Pancreas (tissue), 10 donors: ENCODE measurements at regions not wholly inside any gene's neighbourhood (a gene's known extent, or its start where the extent isn't known, plus 50 kb on each side); places are given as distances from the start of the nearest gene placed in this dataset.

ENCODE experiments used
- ATAC-seq, 4 donors: fragments of 200-7000 bp; cut with Tn5 transposase; one replicate each; pipeline versions ENCODE4 v1.8.0 to v1.9.1; 2020; ENCODE audit warnings: mild to moderate bottlenecking in 4 of 4, moderate library complexity in 4 of 4
- DNase-seq, 6 donors: peaks; one replicate each; pipeline ENCODE4 v3.0.0-alpha.2; 2020
- FAIRE-seq: peaks from 2 replicates; lab custom pipeline; 2012; peaks lifted over from hg19 to GRCh38; lab: Jason Lieb, UNC
- H3K27ac ChIP-seq, 4 donors: fragments of 200-600 bp; sonication (generic); 1 replicate in 3 of 4; 2 replicates in 1 of 4; pipeline versions ENCODE4 v1.5.0 to v1.8.0; 2020
- H3K27me3 ChIP-seq, 4 donors: fragments of 200-600 bp; one replicate each; pipeline ENCODE4 v1.8.0; 2021
- H3K36me3 ChIP-seq, 3 donors: fragments of 200-600 bp; sonication (generic) in 1 of 3; one replicate each; pipeline versions ENCODE4 v1.5.0 to v1.8.0; 2020 to 2021
- H3K4me1 ChIP-seq, 3 donors: fragments of 200-600 bp; one replicate each; pipeline ENCODE4 v1.8.0; 2021
- H3K4me3 ChIP-seq, 4 donors: fragments of 200-600 bp; sonication (generic) in 2 of 4; one replicate each; pipeline versions ENCODE4 v1.5.0 to v1.8.0; 2020 to 2021
- H3K9me3 ChIP-seq, 4 donors: fragments of 200-600 bp; one replicate each; pipeline ENCODE4 v1.8.0; 2021
- WGBS, 2 donors: extraction: QIAGEN DNeasy Blood & Tissue Kit; methylation state at CpG; one replicate each; pipeline ENCODE4 v1.1.7; 2013; 5-methylcytosine and 5-hydroxymethylcytosine counted together
- intact Hi-C, 3 donors: fragments of 100-400 bp; cut with DNase I; formaldehyde crosslinking; loops; one replicate each; pipeline versions ENCODE4 v1.11.1 to v1.14.2; 2022
- TF ChIP-seq, protein P1 (sequence below), 4 donors: fragments of 200-600 bp; sonication (generic) in 3 of 4; IDR thresholded peaks; one replicate each; pipeline versions ENCODE4 v1.5.0 to v1.8.0; 2021; ENCODE audit warnings: antibody characterized with exemption in 4 of 4
- donor health status: healthy with polysubstance abuse.
- donor health status: DM: no; HTN: no; CAD: no; lungs with moderate emphysema.
- donor health status: DM: no; HTN: no; CAD: no.
- donor health status: control.
- donor health status: control.
- donor health status: Bipolar disorder and iron deficiency.
- donor health status: DM: yes; HTN: yes; CAD: no.
- donor health status: DM: no; HTN: no; CAD: no.
- donor health status: DM: no; HTN: no; CAD: no.
- donor health status: DM: yes; HTN: yes; CAD: no.

DNA sequence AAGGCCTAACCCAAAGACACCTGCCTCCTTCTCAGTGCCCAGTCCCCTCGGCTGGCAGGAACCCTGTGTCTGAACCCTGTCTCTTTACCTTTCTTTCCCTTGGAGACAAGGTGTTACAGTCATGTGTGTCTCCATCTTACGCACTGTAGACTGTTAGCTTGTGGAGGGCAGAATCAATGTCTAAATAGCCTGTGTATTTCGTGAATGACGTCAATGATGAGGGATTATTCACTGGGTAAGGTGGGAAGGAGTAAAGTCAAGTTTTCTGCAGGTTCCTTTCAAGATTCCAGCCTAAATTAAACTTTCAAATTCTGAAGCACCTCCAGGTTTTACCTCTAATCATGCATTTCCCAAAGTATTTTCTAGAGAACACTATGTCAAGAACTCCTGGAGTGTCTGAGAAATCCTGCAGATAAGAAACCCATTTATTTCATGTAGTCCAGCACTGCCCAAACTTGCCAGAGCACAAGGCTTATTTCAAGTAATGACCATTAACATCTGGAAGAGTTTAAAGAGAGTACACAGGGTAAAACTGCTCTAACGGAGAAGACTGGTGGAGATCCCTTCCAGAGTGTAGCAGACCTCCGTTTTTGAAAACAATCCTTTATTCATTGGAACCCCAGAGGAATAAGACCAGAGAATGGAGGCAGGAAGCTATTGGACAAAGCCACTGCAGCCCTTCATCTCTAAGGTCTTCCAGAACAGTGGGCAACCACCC, 72.8 kb downstream of the KCNF1 start:
- ATAC-seq: no peak

GRCh38 chr2:10985260-10985659, 73.5 kb downstream of the KCNF1 start:
- no peak for FAIRE-seq

More for the DNA sequence above, 72.8 kb downstream of the KCNF1 start:
- TF ChIP-seq, protein P1, sequence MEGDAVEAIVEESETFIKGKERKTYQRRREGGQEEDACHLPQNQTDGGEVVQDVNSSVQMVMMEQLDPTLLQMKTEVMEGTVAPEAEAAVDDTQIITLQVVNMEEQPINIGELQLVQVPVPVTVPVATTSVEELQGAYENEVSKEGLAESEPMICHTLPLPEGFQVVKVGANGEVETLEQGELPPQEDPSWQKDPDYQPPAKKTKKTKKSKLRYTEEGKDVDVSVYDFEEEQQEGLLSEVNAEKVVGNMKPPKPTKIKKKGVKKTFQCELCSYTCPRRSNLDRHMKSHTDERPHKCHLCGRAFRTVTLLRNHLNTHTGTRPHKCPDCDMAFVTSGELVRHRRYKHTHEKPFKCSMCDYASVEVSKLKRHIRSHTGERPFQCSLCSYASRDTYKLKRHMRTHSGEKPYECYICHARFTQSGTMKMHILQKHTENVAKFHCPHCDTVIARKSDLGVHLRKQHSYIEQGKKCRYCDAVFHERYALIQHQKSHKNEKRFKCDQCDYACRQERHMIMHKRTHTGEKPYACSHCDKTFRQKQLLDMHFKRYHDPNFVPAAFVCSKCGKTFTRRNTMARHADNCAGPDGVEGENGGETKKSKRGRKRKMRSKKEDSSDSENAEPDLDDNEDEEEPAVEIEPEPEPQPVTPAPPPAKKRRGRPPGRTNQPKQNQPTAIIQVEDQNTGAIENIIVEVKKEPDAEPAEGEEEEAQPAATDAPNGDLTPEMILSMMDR (IDR thresholded peaks at IDR 0.05): no peak
- Histone ChIP-seq H3K9me3 (no peaks in the 10 kb centered on the region), H3K4me1 (no peaks in the 10 kb centered on the region), H3K36me3 (no peaks in the 10 kb centered on the region), H3K4me3 (no peak overlapping the region), H3K27ac (no peak overlapping the region), H3K27me3 (no peaks in the 10 kb centered on the region)
- FAIRE-seq (no peak), DNase-seq (no peak)
- intact Hi-C loops: no loop called here
- WGBS, 2 donors: 78 to 79% methylated on average over 6 of the region's 6 CpGs

GRCh38 chr2:10985901-10986535, 74.3 kb downstream of the KCNF1 start:
- WGBS, 2 donors: 92 to 94% methylated on average over 9 of the region's 9 CpGs
- H3K36me3 ChIP-seq: no peaks in the 10 kb centered on the region
- no peak for DNase-seq
- ATAC-seq: no peak
- no peaks in the 10 kb centered on the region for H3K9me3 ChIP-seq
- no peak overlapping the region for H3K27ac ChIP-seq
- no peak overlapping the region for H3K4me3 ChIP-seq
- H3K4me1 ChIP-seq: no peaks in the 10 kb centered on the region
- TF ChIP-seq, protein P1 (IDR thresholded peaks at IDR 0.05): no peak
- no peak for FAIRE-seq
- intact Hi-C loops: no loop called here
- H3K27me3 ChIP-seq: no peaks in the 10 kb centered on the region

More at GRCh38 chr2:10985260-10985659, 73.5 kb downstream of the KCNF1 start:
- intact Hi-C loops: no loop called here
- H3K4me3 ChIP-seq: no peak overlapping the region
- no peak overlapping the region for H3K27ac ChIP-seq
- H3K9me3 ChIP-seq: no peaks in the 10 kb centered on the region
- no peaks in the 10 kb centered on the region for H3K27me3 ChIP-seq
- 88 to 92% methylated on average over 6 of the region's 6 CpGs for WGBS, 2 donors
- H3K36me3 ChIP-seq: no peaks in the 10 kb centered on the region
- DNase-seq (no peak), ATAC-seq (no peak)
- TF ChIP-seq, protein P1 (IDR thresholded peaks at IDR 0.05): no peak
- H3K4me1 ChIP-seq: no peaks in the 10 kb centered on the region

GRCh38 chr2:10987439-10987838, 75.7 kb downstream of the KCNF1 start:
- intact Hi-C loops: no loop called here
- Histone ChIP-seq H3K27me3 (no peaks in the 10 kb centered on the region), H3K36me3 (no peaks in the 10 kb centered on the region), H3K4me1 (no peaks in the 10 kb centered on the region), H3K4me3 (no peak overlapping the region), H3K27ac (no peak overlapping the region), H3K9me3 (no peaks in the 10 kb centered on the region)
- FAIRE-seq: no peak
- TF ChIP-seq, protein P1 (IDR thresholded peaks at IDR 0.05): no peak
- no peak for DNase-seq
- no peak for ATAC-seq
- WGBS, 2 donors: 79 to 84% methylated on average over 2 of the region's 2 CpGs

- FAIRE-seq (no peak), DNase-seq (no peak), ATAC-seq (no peak)
- Histone ChIP-seq H3K27me3 (no peaks in the 10 kb centered on the region), H3K9me3 (no peaks in the 10 kb centered on the region), H3K27ac (no peak overlapping the region), H3K4me3 (no peak overlapping the region), H3K36me3 (no peaks in the 10 kb centered on the region), H3K4me1 (no peaks in the 10 kb centered on the region)
- TF ChIP-seq, protein P1 (IDR thresholded peaks at IDR 0.05): no peak
- WGBS, 2 donors: 90 to 96% methylated on average over 3 of the region's 3 CpGs
- intact Hi-C loops: no loop called here
These were observed 76.1 kb downstream of the KCNF1 start for GRCh38 chr2:10987861-10988260.
